GM12891 (cell line): ENCODE measurements at regions not wholly inside any gene's neighbourhood (a gene's known extent, or its start where the extent isn't known, plus 50 kb on each side); places are given as distances from the start of the nearest gene placed in this dataset.
"Not testable (repeated sequence)": the region's sequence is repeated elsewhere in the genome, so short reads cannot be mapped to it uniquely, and the experiment has no call there.

Experiments
- POLR2A ChIP-seq: IDR thresholded peaks from 2 replicates; pipeline ENCODE4 v1.6.1; 2011; ENCODE audit warnings: low read depth, low read length, control low read depth
- POLR2AphosphoS5 ChIP-seq: IDR thresholded peaks from 2 replicates; pipeline ENCODE4 v1.6.1; 2011; ENCODE audit warnings: low read depth, low read length, control low read depth
- SPI1 ChIP-seq: IDR thresholded peaks from 2 replicates; pipeline ENCODE4 v1.6.1; 2011; ENCODE audit warnings: low read depth, low read length, control low read depth
- TAF1 ChIP-seq: IDR thresholded peaks from 2 replicates; pipeline ENCODE4 v1.6.1; 2011; ENCODE audit warnings: low read depth, low read length, control low read depth

- TF ChIP-seq TAF1, POLR2AphosphoS5, POLR2A, SPI1: not testable (repeated sequence)
Observed at GRCh38 chr10:46646132-46646531, 67.2 kb downstream of the SYT15 start.
